ENCODE measurements at regions not wholly inside any gene's neighbourhood (a gene's known extent, or its start where the extent isn't known, plus 50 kb on each side); places are given as distances from the start of the nearest gene placed in this dataset.

GRCh38 chr2:8096484-8096883 lies 585.4 kb upstream of the ID2 start:
- ChIA-PET POLR2A (no interaction called here), CTCF (no interaction called here)
- DNase-seq, result no peak
- Histone ChIP-seq H3K4me1 (peaks cover under 1% of the 10 kb centered on the region; the same call in 1 of the 2 replicates), H3K9me3 (no peaks in the 10 kb centered on the region), H3K27me3 (replicated peaks; ENCODE audit: control insufficient read depth, insufficient read depth, low read length) (no peaks in the 10 kb centered on the region), H3K4me3 (ENCODE audit: low read depth, low read length) (no peak overlapping the region), H3K36me3 (ENCODE audit: control insufficient read depth, insufficient read depth, low read length) (no peaks in the 10 kb centered on the region)
- Mint-ChIP-seq H3K27ac (ENCODE audit: unreplicated experiment) (no peak overlapping the region), H3K4me3 (ENCODE audit: unreplicated experiment) (no peak overlapping the region), H3K36me3 (ENCODE audit: insufficient read depth, unreplicated experiment) (no peaks in the 10 kb centered on the region), H3K9me3 (ENCODE audit: unreplicated experiment) (no peaks in the 10 kb centered on the region), H3K27me3 (ENCODE audit: insufficient read depth, unreplicated experiment) (no peaks in the 10 kb centered on the region), H3K4me1 (ENCODE audit: low read depth, unreplicated experiment) (no peaks in the 10 kb centered on the region)
- TF ChIP-seq CTCF (IDR thresholded peaks at IDR 0.05; ENCODE audit: insufficient read depth in 1 of 2, low read depth in 1 of 2, low read length in 1 of 2, severe bottlenecking in 1 of 2, unreplicated experiment in 1 of 2), result no peak
- no TSS peak for BruUV-seq (replicated peaks)
- intact Hi-C loops (cut with micrococcal nuclease; ENCODE audit: unreplicated experiment), result no loop called here

- Histone ChIP-seq H3K36me3 (ENCODE audit: control insufficient read depth, insufficient read depth, low read length) (no peaks in the 10 kb centered on the region), H3K27me3 (replicated peaks; ENCODE audit: control insufficient read depth, insufficient read depth, low read length) (no peaks in the 10 kb centered on the region), H3K4me1 (peaks cover 21% of the 10 kb centered on the region), H3K4me3 (ENCODE audit: low read depth, low read length) (no peak overlapping the region), H3K9me3 (no peaks in the 10 kb centered on the region)
- intact Hi-C loops (cut with micrococcal nuclease; ENCODE audit: unreplicated experiment), result no loop called here
- ChIA-PET POLR2A (no interaction called here), CTCF (no interaction called here)
- H3K27me3 Mint-ChIP-seq (ENCODE audit: insufficient read depth, unreplicated experiment), result no peaks in the 10 kb centered on the region
- H3K36me3 Mint-ChIP-seq (ENCODE audit: insufficient read depth, unreplicated experiment), result no peaks in the 10 kb centered on the region
- TF ChIP-seq CTCF (IDR thresholded peaks at IDR 0.05; ENCODE audit: insufficient read depth in 1 of 2, low read depth in 1 of 2, low read length in 1 of 2, severe bottlenecking in 1 of 2, unreplicated experiment in 1 of 2), result no peak
- no peak overlapping the region for H3K4me3 Mint-ChIP-seq (ENCODE audit: unreplicated experiment)
- no peak overlapping the region for H3K27ac Mint-ChIP-seq (ENCODE audit: unreplicated experiment)
- peaks cover 12% of the 10 kb centered on the region for H3K4me1 Mint-ChIP-seq (ENCODE audit: low read depth, unreplicated experiment)
- H3K9me3 Mint-ChIP-seq (ENCODE audit: unreplicated experiment), result no peaks in the 10 kb centered on the region
- DNase-seq, result no peak
- BruUV-seq (replicated peaks), result no TSS peak
These were observed 583.2 kb upstream of the ID2 start for GRCh38 chr2:8098476-8099266.

- Mint-ChIP-seq H3K4me1 (ENCODE audit: low read depth, unreplicated experiment) (peaks cover 18% of the 10 kb centered on the region), H3K36me3 (ENCODE audit: insufficient read depth, unreplicated experiment) (no peaks in the 10 kb centered on the region), H3K9me3 (ENCODE audit: unreplicated experiment) (no peaks in the 10 kb centered on the region), H3K27me3 (ENCODE audit: insufficient read depth, unreplicated experiment) (no peaks in the 10 kb centered on the region), H3K4me3 (ENCODE audit: unreplicated experiment) (no peak overlapping the region), H3K27ac (ENCODE audit: unreplicated experiment) (no peak overlapping the region)
- H3K4me3 ChIP-seq (ENCODE audit: low read depth, low read length), result no peak overlapping the region
- no peaks in the 10 kb centered on the region for H3K27me3 ChIP-seq (replicated peaks; ENCODE audit: control insufficient read depth, insufficient read depth, low read length)
- no peaks in the 10 kb centered on the region for H3K9me3 ChIP-seq
- no peak for DNase-seq
- ChIA-PET POLR2A (no interaction called here), CTCF (no interaction called here)
- intact Hi-C loops (cut with micrococcal nuclease; ENCODE audit: unreplicated experiment), result no loop called here
- no peak for TF ChIP-seq CTCF (IDR thresholded peaks at IDR 0.05; ENCODE audit: insufficient read depth in 1 of 2, low read depth in 1 of 2, low read length in 1 of 2, severe bottlenecking in 1 of 2, unreplicated experiment in 1 of 2)
- no peaks in the 10 kb centered on the region for H3K36me3 ChIP-seq (ENCODE audit: control insufficient read depth, insufficient read depth, low read length)
- peaks cover 26% of the 10 kb centered on the region for H3K4me1 ChIP-seq
- BruUV-seq (replicated peaks), result no TSS peak
These were observed 582.6 kb upstream of the ID2 start for GRCh38 chr2:8099267-8099582.

All from Caco-2 (cell line).